Muscle layer of colon (tissue), 2 donors: ENCODE measurements at regions not wholly inside any gene's neighbourhood (a gene's known extent, or its start where the extent isn't known, plus 50 kb on each side); places are given as distances from the start of the nearest gene placed in this dataset.

Experiments used
- H3K27ac ChIP-seq: one replicate; pipeline ENCODE4 v1.7.0; 2013; ENCODE audit warnings: low read depth, mild to moderate bottlenecking, low read length, moderate library complexity
- H3K27me3 ChIP-seq, 2 donors: one replicate each; pipeline ENCODE4 v1.7.0; 2013; ENCODE audit warnings: low read length in 2 of 2, mild to moderate bottlenecking in 2 of 2; ENCODE audit not compliant: insufficient read depth in 2 of 2, control insufficient read depth in 1 of 2
- H3K36me3 ChIP-seq: one replicate; pipeline ENCODE4 v1.7.0; 2013; ENCODE audit warnings: mild to moderate bottlenecking, low read length; ENCODE audit not compliant: insufficient read depth
- H3K4me1 ChIP-seq: one replicate; pipeline ENCODE4 v1.7.0; 2013; ENCODE audit warnings: mild to moderate bottlenecking, low read length; ENCODE audit not compliant: insufficient read depth
- H3K4me3 ChIP-seq, 2 donors: one replicate each; pipeline ENCODE4 v1.7.0; 2013; ENCODE audit warnings: low read length in 2 of 2, low read depth in 1 of 2, mild to moderate bottlenecking in 1 of 2, moderate library complexity in 1 of 2
- H3K9ac ChIP-seq: one replicate; pipeline ENCODE4 v1.7.0; 2013; ENCODE audit warnings: low read length
- H3K9me3 ChIP-seq: one replicate; pipeline ENCODE4 v1.7.0; 2013; ENCODE audit warnings: mild to moderate bottlenecking, low read length
- donor health status: abdominal sarcoma.
- donor health status: Adenocarcinoma of cecum.

DNA sequence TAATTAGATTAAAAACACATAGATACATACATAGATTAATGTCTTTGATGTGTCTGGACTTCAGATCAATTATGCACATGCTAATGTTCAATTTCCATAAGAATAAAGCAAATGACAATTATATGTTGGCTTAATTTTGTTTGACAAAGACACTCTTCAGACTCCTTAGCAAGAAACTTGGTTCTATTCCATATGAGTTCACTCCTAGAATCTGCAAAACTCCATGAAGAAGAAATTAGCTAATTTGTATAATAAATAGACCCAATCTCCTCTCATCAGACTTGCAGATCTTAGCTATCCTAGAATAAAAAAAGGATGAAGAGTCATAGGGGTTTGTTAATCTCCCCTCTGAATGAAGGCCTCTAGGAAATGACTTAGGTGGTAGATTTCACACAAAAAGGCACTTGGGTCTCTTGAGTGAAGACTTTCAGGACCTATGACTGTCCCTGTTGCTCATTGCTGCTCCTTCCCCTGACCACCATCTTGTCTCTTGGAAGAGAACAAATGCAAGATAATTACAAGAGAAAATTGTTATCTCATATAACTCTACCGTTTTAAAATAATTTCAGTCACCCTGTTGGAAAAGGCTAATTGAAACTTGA is 302.2 kb downstream of the EFNB2 start:
- Histone ChIP-seq H3K36me3 (no peaks in the 10 kb centered on the region), H3K9me3 (no peaks in the 10 kb centered on the region), H3K27ac (no peak overlapping the region), H3K9ac (no peak overlapping the region), H3K4me1 (peaks cover 3% of the 10 kb centered on the region), H3K27me3 (no peaks in the 10 kb centered on the region), H3K4me3 (no peak overlapping the region)

DNA sequence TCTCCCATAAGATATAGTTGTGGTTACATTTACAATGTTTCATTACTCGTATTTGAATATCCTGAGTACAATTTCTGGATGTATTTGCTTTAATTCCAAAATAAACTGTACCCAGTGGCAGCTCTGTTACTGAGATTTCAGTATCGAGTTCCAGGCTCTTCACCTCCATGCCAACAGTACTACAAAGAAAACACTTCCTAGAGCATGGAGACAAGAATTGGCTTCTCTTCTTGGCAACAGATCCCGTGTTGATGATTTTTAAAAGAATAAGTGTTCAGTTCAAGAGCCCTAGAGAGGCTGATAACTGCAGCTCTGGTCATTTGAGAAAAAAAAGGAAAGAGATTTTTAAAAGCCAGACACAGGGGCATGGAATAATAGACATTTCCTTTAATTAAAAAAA is 302.8 kb downstream of the EFNB2 start:
- Histone ChIP-seq H3K9ac (no peak overlapping the region), H3K4me1 (peaks cover 3% of the 10 kb centered on the region), H3K4me3 (no peak overlapping the region), H3K27me3 (no peaks in the 10 kb centered on the region), H3K9me3 (no peaks in the 10 kb centered on the region), H3K27ac (no peak overlapping the region), H3K36me3 (no peaks in the 10 kb centered on the region)

DNA sequence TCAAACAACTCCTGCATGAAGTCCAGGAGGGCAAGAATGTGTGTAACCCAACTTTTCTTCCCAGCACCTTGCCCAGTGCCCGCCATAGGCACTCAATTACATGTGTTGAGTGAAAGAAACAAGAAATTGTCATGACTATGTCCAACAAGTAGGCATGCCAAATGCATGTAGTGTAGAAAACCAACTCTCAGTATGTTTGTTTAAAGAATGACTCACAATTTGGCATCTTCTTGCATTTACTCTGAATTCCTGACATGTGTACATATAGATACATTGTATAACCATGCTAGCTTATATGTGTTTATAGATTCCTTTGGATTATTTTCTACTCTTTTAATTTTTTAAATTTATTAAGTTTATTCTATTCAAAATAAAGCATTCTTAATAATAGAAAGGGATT is 305.0 kb downstream of the EFNB2 start:
- H3K4me3 ChIP-seq, result no peak overlapping the region
- H3K27ac ChIP-seq, result no peak overlapping the region
- H3K36me3 ChIP-seq, result no peaks in the 10 kb centered on the region
- no peak overlapping the region for H3K9ac ChIP-seq
- H3K9me3 ChIP-seq, result no peaks in the 10 kb centered on the region
- H3K27me3 ChIP-seq, result no peaks in the 10 kb centered on the region
- H3K4me1 ChIP-seq, result peaks cover 3% of the 10 kb centered on the region

DNA sequence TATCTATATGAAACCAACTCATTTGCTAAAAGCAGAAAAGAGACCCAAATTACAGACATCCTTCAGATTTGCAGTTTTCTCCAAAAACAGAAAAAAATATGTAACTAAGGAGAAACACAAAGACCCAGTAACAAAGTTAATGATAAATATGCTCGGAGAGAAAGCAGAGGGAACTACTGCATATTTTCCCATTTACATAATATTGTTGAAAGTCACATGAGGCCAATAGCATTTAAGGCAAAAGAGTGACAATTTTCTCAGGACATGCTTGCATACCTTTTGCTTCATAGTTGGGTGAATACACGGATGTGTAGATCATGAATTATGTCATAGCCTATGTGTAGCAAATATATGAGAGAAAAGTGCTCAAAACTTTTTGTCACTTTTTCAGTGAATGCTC is 310.3 kb downstream of the EFNB2 start:
- no peaks in the 10 kb centered on the region for H3K9me3 ChIP-seq
- H3K36me3 ChIP-seq, result no peaks in the 10 kb centered on the region
- no peaks in the 10 kb centered on the region for H3K27me3 ChIP-seq
- no peak overlapping the region for H3K4me3 ChIP-seq
- no peak overlapping the region for H3K9ac ChIP-seq
- H3K4me1 ChIP-seq, result no peaks in the 10 kb centered on the region
- H3K27ac ChIP-seq, result no peak overlapping the region

DNA sequence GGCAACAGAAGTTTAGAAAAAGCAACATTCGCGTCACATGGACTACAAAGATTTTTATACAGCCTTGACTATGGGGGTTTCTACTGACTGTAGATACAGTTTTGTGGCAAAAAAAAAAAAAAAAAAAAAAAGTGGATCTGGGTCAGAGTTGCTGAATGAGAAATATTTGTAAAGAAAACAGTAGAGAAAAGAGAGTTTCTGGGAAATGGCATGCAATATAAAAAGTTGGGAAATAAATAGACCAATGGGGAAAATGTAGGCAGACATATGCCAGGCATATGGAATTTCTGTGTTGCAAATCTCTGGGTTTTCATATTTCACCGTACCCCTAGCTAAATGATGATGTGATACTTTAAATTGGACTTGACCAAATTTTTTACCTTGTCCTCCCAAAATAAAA is 315.3 kb downstream of the EFNB2 start:
- H3K36me3 ChIP-seq, result no peaks in the 10 kb centered on the region
- no peak overlapping the region for H3K9ac ChIP-seq
- H3K27ac ChIP-seq, result no peak overlapping the region
- no peaks in the 10 kb centered on the region for H3K4me1 ChIP-seq
- no peaks in the 10 kb centered on the region for H3K9me3 ChIP-seq
- no peak overlapping the region for H3K4me3 ChIP-seq
- H3K27me3 ChIP-seq, result no peaks in the 10 kb centered on the region

DNA sequence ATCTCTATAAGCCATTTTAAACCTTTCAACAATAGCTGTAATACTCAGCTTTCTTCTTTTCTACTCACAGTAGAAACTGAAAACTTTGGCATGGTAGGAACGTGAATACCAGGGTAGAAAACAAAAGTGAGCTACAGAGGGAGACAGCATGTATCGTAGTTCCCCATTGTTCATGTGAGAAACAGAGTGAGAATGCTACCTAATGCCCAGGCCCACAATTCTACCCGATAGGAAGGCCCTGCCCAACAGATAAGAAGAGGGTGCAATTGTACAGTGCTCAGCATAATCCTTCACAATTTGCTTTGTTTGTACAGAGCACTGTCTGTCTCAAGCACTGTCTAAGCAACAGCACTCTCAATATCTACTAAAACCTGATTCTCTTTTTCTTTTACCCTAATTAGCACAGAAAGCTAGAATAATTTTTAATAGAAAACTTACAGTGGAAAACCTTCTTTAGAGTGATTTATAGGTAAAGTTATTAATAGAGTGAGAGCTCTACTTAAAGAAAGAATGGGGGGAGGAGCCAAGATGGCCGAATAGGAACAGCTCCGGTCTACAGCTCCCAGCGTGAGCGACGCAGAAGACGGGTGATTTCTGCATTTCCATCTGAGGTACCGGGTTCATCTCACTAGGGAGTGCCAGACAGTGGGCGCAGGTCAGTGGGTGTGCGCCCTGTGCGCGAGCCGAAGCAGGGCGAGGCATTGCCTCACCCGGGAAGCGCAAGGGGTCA is 322.3 kb downstream of the EFNB2 start:
- no peaks in the 10 kb centered on the region for H3K4me1 ChIP-seq
- no peak overlapping the region for H3K9ac ChIP-seq
- no peak overlapping the region for H3K27ac ChIP-seq
- no peaks in the 10 kb centered on the region for H3K27me3 ChIP-seq
- no peaks in the 10 kb centered on the region for H3K9me3 ChIP-seq
- no peak overlapping the region for H3K4me3 ChIP-seq
- no peaks in the 10 kb centered on the region for H3K36me3 ChIP-seq

DNA sequence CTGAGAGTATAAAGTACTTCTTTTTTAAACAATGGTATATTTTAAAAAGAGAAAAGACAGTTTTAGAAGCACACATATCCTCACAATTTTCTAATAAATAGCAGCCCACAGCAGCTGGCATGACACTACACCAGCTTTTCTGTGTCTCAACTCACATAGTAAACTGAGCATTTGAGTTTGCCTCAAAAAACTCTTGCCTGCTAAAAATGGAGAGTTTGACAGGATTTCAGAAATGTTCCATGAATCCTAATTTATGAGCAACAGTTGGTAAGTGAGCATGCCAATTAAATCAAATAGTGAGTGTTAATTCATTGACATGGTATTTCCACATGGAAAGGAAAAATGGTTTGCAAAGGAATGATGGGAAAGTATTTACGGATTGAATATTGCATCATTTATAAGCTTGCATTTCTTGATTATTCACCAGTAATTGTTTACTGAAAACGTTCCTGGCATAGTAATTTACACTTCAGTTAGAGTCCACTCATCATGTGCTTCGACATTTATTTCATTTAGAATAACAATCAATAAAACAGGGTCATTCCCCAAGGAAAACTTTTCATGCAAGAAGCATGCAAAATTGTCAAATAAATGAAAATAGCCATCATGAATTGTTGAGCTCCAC is 323.0 kb downstream of the EFNB2 start:
- no peaks in the 10 kb centered on the region for H3K4me1 ChIP-seq
- no peak overlapping the region for H3K27ac ChIP-seq
- no peak overlapping the region for H3K9ac ChIP-seq
- H3K27me3 ChIP-seq, result no peaks in the 10 kb centered on the region
- H3K36me3 ChIP-seq, result no peaks in the 10 kb centered on the region
- H3K4me3 ChIP-seq, result no peak overlapping the region
- no peaks in the 10 kb centered on the region for H3K9me3 ChIP-seq

DNA sequence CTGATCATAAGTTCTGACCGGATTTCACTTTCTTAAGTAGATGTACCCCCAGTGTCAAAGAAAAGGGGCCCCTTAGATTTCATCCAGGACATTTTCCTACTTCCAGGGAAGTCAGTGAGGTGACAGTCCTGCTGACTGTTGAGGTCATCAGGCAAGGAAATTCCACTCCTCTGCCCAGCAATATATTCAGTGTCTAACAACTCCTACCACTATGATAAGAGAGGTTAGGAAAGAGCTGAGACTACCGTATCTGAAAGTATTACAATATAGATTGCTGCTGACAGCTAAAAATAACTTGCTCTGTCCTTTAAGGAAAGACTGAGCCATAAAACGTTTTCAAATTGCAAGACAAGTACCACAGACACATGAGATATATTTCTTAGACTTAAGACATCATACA is 325.1 kb downstream of the EFNB2 start:
- Histone ChIP-seq H3K9ac (no peak overlapping the region), H3K36me3 (no peaks in the 10 kb centered on the region), H3K27me3 (no peaks in the 10 kb centered on the region), H3K9me3 (no peaks in the 10 kb centered on the region), H3K4me1 (no peaks in the 10 kb centered on the region), H3K27ac (no peak overlapping the region), H3K4me3 (no peak overlapping the region)

DNA sequence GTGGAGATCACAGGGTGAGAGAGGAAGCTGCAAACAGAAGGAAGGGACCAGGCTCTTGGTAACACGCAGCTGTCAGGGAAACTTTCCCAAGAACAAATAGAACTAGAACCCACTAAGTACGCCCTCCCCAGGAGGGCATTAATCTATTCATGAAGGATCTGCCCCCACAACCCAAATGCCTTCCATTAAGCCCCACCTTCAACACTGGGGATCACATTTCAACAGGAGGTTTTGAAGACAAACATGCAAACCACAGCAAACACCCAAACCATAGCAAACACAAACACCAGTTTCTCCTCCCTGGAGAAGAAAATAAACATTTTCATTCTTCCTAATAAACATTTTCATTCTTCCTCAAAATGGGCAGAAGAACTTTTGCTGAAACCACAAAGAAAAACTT is 329.6 kb downstream of the EFNB2 start:
- Histone ChIP-seq H3K27me3 (no peaks in the 10 kb centered on the region), H3K27ac (no peak overlapping the region), H3K4me3 (no peak overlapping the region), H3K9ac (no peak overlapping the region), H3K4me1 (no peaks in the 10 kb centered on the region), H3K36me3 (no peaks in the 10 kb centered on the region), H3K9me3 (no peaks in the 10 kb centered on the region)

DNA sequence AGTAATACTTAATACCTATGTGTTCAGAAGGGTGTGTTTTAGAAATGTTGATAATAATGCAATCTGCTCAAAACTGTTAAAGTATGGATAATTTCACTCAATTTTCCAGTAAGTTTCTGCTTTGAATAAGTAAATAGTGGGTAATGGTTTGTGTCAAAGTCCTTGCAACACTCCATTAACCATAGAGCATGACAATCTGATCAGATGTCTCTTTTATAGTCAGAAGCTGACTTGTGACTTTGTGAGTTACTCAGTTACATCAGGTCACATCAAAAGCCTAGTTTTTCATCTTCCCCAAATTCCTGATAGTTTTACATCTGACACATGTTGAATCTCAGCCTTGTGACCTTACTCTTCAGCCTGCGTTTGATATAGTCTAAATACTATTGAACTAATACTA is 338.0 kb downstream of the EFNB2 start:
- no peaks in the 10 kb centered on the region for H3K9me3 ChIP-seq
- H3K36me3 ChIP-seq, result no peaks in the 10 kb centered on the region
- no peaks in the 10 kb centered on the region for H3K27me3 ChIP-seq
- no peaks in the 10 kb centered on the region for H3K4me1 ChIP-seq
- no peak overlapping the region for H3K9ac ChIP-seq
- no peak overlapping the region for H3K4me3 ChIP-seq
- H3K27ac ChIP-seq, result no peak overlapping the region

DNA sequence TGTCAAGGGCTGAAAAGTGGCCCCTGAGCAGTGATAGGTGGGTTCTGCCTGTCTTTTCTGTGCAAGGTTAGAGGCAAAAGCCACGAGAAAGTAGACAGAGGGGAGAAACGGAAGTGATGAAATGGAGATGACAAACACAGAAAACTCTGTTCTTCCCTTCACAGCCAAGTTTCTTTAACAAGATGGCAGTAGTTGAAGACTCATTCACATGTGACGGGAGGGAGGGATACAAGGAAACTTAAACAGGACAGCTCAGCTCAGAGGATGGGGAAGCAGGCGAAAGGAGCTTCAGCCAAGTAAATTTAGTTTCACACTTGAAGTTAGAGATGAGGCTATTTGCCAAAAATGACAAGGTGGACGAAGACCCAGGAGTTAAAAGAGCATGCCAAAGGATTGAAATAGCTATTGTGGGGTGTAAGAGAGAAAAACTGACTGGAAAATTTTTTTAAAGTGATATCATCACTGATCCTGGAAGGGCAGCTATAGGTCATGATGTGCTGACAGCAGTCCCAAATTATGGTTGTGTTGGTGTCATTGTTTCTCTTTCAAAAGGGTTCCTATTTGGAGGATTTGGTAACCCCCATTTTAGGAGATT is 347.9 kb downstream of the EFNB2 start:
- H3K4me1 ChIP-seq, result no peaks in the 10 kb centered on the region
- H3K27ac ChIP-seq, result no peak overlapping the region
- no peaks in the 10 kb centered on the region for H3K9me3 ChIP-seq
- H3K27me3 ChIP-seq, result no peaks in the 10 kb centered on the region
- H3K4me3 ChIP-seq, result no peak overlapping the region
- no peaks in the 10 kb centered on the region for H3K36me3 ChIP-seq
- no peak overlapping the region for H3K9ac ChIP-seq
